ENCODE measurements at regions not wholly inside any gene's neighbourhood (a gene's known extent, or its start where the extent isn't known, plus 50 kb on each side); places are given as distances from the start of the nearest gene placed in this dataset.

DNA sequence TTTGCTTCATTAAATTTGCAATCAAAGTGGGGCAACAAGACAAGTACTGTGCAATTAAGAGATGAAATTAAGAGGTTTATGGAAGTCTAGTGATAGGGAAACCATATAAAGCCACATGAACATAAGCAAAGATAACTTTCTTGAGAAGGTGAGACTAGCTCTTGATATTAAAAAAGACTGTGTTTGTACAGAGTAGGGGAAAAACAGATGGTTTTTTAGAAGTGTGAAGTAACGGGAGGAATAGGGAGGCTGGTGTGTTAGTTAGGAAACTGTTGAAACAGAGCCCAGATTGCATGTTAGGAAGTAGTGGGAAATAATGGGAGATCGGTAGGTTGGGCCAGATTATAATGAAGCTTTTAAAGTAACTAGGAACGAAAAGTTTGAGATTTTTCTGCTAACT lies 149.8 kb upstream of the FREM2 start:
- no peak for TF ChIP-seq POLR2A (IDR thresholded peaks at IDR 0.05)
- TF ChIP-seq, protein P1, sequence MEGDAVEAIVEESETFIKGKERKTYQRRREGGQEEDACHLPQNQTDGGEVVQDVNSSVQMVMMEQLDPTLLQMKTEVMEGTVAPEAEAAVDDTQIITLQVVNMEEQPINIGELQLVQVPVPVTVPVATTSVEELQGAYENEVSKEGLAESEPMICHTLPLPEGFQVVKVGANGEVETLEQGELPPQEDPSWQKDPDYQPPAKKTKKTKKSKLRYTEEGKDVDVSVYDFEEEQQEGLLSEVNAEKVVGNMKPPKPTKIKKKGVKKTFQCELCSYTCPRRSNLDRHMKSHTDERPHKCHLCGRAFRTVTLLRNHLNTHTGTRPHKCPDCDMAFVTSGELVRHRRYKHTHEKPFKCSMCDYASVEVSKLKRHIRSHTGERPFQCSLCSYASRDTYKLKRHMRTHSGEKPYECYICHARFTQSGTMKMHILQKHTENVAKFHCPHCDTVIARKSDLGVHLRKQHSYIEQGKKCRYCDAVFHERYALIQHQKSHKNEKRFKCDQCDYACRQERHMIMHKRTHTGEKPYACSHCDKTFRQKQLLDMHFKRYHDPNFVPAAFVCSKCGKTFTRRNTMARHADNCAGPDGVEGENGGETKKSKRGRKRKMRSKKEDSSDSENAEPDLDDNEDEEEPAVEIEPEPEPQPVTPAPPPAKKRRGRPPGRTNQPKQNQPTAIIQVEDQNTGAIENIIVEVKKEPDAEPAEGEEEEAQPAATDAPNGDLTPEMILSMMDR (IDR thresholded peaks at IDR 0.05), result no peak
- no peak for TF ChIP-seq EP300 (IDR thresholded peaks at IDR 0.05)
- no peak for TF ChIP-seq POLR2AphosphoS5 (IDR thresholded peaks at IDR 0.05)
